GM18867 (cell line): ENCODE measurements at regions not wholly inside any gene's neighbourhood (a gene's known extent, or its start where the extent isn't known, plus 50 kb on each side); places are given as distances from the start of the nearest gene placed in this dataset.

Source experiments
- ATAC-seq: cut with Tn5 transposase; IDR thresholded peaks from one replicate; pipeline ENCODE4 v1.9.1; 2021; ENCODE audit warnings: mild to moderate bottlenecking, moderate library complexity; ENCODE audit not compliant: unreplicated experiment

GRCh38 chr13:100817928-100818327 lies 143.3 kb upstream of the TMTC4 start:
- ATAC-seq, result no peak

DNA sequence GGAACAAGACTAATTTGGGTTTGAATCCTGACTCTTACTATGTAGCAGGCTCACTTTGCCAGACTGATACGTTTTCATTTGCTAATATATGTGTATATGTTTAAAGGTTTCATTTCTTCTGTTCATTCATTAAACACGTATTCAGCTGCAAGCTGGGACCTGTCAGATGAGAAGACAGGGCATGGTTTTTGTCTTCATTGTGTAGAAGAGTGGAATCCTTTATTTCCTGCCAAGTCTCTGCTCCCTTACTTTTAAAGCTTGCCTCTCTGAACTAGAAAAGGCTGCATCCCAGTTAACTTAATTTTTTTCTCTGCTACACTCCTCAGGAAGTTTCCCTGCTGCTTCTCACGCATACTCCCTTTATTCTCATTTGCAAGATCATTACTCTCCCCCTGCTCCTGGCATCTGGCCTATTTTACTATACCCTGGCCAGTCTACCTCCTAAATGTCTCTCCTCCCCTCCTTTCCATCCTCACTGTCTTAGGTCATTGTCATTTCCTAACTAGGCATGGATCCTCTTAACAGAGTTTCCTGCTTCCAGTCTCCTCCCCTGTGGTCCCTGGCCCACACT lies 141.0 kb upstream of the TMTC4 start:
- no peak for ATAC-seq

GRCh38 chr13:100812982-100813584 lies 138.5 kb upstream of the TMTC4 start:
- no peak for ATAC-seq

DNA sequence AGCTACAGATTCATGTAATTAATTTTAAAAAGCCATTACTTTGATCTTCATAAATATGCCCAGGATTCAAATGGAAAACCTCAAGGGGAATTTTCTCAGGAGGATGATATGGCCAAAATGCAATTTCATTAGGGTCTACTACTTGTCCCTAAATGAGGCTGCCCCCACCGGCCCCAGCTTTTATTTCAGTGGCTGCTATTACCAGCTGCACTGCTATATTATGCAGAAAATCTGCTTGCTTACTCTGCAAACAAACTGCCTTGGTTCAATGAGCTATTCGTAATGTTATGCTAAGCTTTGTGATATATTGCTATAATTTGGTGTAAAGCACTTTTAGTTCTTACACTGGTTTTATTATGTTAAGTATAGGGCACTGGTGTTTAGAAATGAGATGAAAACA lies 137.3 kb upstream of the TMTC4 start:
- ATAC-seq, result no peak

- ATAC-seq, result no peak
Observed at GRCh38 chr13:100811024-100811865, 136.7 kb upstream of the TMTC4 start.

DNA sequence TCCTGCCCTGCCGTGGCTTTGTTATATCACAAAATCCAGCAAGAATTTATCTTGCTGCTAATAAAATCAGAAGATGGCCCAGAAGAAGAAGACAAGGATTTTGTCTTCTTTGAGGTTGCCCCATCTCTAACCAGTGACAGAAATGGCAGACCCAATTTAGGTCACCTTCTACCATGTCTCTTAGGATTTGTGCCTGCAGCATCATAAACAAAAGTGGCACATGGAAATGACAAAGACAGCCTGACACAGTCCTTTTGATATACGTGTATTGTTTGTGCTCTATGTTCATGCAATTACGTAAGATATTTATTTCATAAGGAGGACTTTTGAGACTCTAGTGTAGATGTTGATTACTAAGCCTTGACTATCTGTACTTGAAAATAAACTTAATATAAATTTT lies 135.9 kb upstream of the TMTC4 start:
- no peak for ATAC-seq

- ATAC-seq, result no peak
Observed at GRCh38 chr13:100809856-100810255, 135.3 kb upstream of the TMTC4 start.

DNA sequence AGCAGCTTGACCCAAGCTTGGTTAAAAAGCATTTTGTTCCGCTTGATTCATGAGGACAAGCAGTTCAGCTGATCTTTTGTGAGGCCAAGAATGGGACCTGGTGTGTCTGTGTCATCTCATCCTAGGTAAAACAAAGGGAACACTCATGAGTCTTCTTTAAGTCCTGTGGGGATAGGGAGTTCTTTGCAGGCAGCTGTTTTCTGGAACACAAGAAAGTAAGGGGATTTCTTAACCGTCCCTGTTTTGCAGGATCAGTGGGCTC lies 134.5 kb upstream of the TMTC4 start:
- ATAC-seq, result no peak

- no peak for ATAC-seq
Observed at GRCh38 chr13:100808330-100809128, 133.9 kb upstream of the TMTC4 start.

- ATAC-seq, result no peak
Observed at GRCh38 chr13:100803091-100803490, 128.5 kb upstream of the TMTC4 start.

DNA sequence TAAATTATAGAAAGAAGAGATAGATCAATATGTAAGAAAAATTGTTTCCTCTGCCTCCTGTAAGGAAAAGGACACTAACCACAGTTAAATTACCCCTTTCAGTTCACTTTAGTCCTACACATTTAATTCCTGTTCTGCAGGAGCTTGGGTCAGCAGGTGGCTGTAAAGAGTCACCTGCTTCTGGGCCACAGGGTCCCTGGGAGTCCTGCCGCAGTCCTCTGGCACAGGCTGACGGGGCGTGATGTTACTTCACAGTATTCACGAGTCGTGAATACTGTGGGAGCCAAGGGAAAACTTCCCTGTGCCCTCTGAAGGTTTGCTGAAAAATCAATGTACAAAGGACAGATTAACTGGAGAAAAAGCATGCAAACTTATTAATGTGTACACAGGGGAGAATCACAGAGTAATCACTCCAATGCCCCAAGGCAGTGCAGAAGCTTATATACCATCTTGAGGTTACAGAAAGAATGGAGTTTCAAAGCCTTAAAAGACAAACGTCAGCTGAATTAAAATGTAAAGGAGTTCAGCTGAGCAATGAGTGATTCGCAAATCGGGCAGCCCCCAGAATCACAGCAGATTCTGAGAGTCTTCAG lies 125.8 kb upstream of the TMTC4 start:
- no peak for ATAC-seq

- no peak for ATAC-seq
Observed at GRCh38 chr13:100798739-100799361, 124.3 kb upstream of the TMTC4 start.

GRCh38 chr13:100797921-100798320 lies 123.3 kb upstream of the TMTC4 start:
- no peak for ATAC-seq

GRCh38 chr13:100796463-100796862 lies 121.9 kb upstream of the TMTC4 start:
- no peak for ATAC-seq

- no peak for ATAC-seq
Observed at GRCh38 chr13:100794575-100794974, 120.0 kb upstream of the TMTC4 start.

DNA sequence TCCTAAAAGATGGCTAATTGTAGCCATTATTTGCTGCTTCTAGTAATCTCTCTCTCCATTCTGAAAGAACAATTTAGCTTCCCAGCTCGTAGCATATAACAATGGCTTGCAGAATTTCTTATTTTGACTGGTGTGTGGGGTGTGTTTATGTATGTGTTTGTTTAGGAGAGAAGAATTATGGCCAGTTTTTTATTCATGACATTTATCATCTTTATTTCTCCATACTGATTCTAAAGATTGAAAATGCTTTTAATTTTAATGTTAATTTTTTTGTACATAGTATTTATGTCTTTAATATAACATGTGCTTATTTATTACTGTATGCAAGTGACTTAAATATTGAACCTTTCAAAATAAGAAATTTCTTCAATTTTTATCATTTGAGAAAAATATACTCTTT lies 115.8 kb upstream of the TMTC4 start:
- ATAC-seq, result peak; percentile 6

DNA sequence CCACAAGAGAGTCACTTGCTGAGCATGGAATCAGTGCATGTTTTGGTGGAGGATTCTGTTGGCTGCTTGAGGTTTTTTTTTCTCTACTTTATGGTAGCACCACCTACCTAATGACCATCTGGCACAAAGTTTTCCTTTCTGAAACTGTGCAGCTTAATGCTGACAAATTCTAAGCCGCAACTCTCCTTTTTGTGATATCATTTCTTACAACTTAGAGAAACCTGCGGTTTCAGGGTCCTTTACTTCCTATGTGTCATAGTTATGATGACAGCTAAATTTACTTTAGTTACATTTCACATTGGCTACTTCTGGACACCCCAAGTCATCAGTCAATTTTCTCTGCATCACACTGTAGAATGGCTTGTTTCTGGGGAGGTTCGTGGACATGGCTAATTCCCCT lies 115.4 kb upstream of the TMTC4 start:
- ATAC-seq, result peak; percentile 99

- peak; percentile 14 for ATAC-seq
Observed at GRCh38 chr13:100789481-100789880, 114.9 kb upstream of the TMTC4 start.

GRCh38 chr13:100789025-100789424 lies 114.4 kb upstream of the TMTC4 start:
- ATAC-seq, result no peak

- ATAC-seq, result no peak
Observed at GRCh38 chr13:100788540-100788939, 113.9 kb upstream of the TMTC4 start.

- no peak for ATAC-seq
Observed at GRCh38 chr13:100787899-100788298, 113.3 kb upstream of the TMTC4 start.
